NT2/D1 (cell line): ENCODE measurements at regions not wholly inside any gene's neighbourhood (a gene's known extent, or its start where the extent isn't known, plus 50 kb on each side); places are given as distances from the start of the nearest gene placed in this dataset.

ENCODE experiments used
- SUZ12 ChIP-seq: IDR thresholded peaks from 2 replicates; pipeline ENCODE4 v1.6.1; 2011; ENCODE audit not compliant: insufficient read length, insufficient read depth; ENCODE audit errors: extremely low read depth
- YY1 ChIP-seq: IDR thresholded peaks from 2 replicates; pipeline ENCODE4 v1.6.1; 2011; ENCODE audit not compliant: insufficient read length, insufficient read depth
- ZNF274 ChIP-seq: IDR thresholded peaks from 2 replicates; pipeline ENCODE4 v1.6.1; 2011; ENCODE audit warnings: mild to moderate bottlenecking, low read depth, low read length

GRCh38 chr13:22256111-22256639 is 585.3 kb downstream of the FGF9 start:
- TF ChIP-seq SUZ12 = no peak
- TF ChIP-seq ZNF274 = no peak
- TF ChIP-seq YY1 = no peak
